ENCODE measurements at regions not wholly inside any gene's neighbourhood (a gene's known extent, or its start where the extent isn't known, plus 50 kb on each side); places are given as distances from the start of the nearest gene placed in this dataset.

DNA sequence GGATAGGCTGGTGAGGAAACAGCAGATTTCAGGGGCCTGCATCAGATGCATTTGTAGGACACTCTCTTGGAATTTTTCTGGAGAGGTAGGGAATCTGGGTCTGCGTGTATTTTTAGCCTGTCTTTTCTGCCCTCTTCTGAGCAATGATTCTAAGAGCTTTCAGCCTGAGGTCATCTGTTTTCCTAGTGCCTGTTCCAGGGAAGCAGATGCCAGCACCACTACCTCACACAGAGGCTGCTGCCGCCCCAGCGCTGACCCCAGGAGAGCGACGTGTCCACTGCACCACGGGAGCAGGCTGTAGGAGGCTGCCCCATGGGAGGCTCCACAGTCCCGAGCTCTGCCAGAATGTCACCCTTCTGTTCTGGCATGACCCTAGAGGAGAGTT is 316.5 kb downstream of the CYP26B1 start:
- no peak overlapping the region for H3K4me2 ChIP-seq (ENCODE audit: insufficient read depth, low read length)

More for the DNA sequence above, 316.5 kb downstream of the CYP26B1 start:
- no peak overlapping the region for H2AFZ ChIP-seq (ENCODE audit: low read depth, low read length)
- no peaks in the 10 kb centered on the region for H3K79me2 ChIP-seq (ENCODE audit: control insufficient read depth, insufficient read depth, low read length)
- no TSS peak for BruUV-seq (replicated peaks)
- ATAC-seq (no peak), FAIRE-seq (no peak), DNase-seq (ENCODE audit: extremely low read depth in 1 of 4, low spot score in 3 of 4) (no peak)
- H3K9me3 ChIP-seq (replicated peaks; ENCODE audit: control insufficient read depth, insufficient read depth, low read depth, low read length) = no peaks in the 10 kb centered on the region
- H4K20me1 ChIP-seq (replicated peaks; ENCODE audit: control insufficient read depth, insufficient read depth, low read length) = no peaks in the 10 kb centered on the region
- intact Hi-C loops (cut with micrococcal nuclease) = no loop called here
- no peaks in the 10 kb centered on the region for H3K9me1 ChIP-seq (ENCODE audit: control insufficient read depth, insufficient read depth, low read length)
- H3K27ac ChIP-seq (ENCODE audit: extremely low read depth, low read depth, low read length) = no peak overlapping the region
- ChIA-PET POLR2A (no interaction called here), CTCF (ENCODE audit: low intra/inter-chr PET ratio) (no interaction called here)
- in situ Hi-C loops (cut with MboI) = no loop called here
- H3K36me3 ChIP-seq (ENCODE audit: control insufficient read depth, insufficient read depth, low read length) = no peaks in the 10 kb centered on the region
- H3K9ac ChIP-seq (ENCODE audit: insufficient read depth in 1 of 2, low read depth in 2 of 2, low read length in 2 of 2) = no peak overlapping the region
- peaks cover 23 to 45% of the 10 kb centered on the region in 2 experiments; a peak in 4 of 5 replicates for H3K27me3 ChIP-seq (ENCODE audit: control insufficient read depth in 2 of 2, insufficient read depth in 2 of 2, low read length in 2 of 2)
- no peaks in the 10 kb centered on the region for H3K4me1 ChIP-seq (replicated peaks in 1 of 2; ENCODE audit: control insufficient read depth in 2 of 2, insufficient read depth in 2 of 2, low read length in 2 of 2)
- WGBS (ENCODE audit: insufficient coverage, low coverage, missing lambda C conversion rate) = 0% methylated on average over 6 of the region's 7 CpGs
- no peak overlapping the region for H3K4me3 ChIP-seq
- TF ChIP-seq PHF21A (IDR thresholded peaks at IDR 0.05; ENCODE audit: borderline replicate concordance, low read depth) (no peak), ZC3H11A (IDR thresholded peaks at IDR 0.05; ENCODE audit: low read depth, low read length) (no peak), ZNF764 (CRISPR knock-in tag; IDR thresholded peaks at IDR 0.05; ENCODE audit: low read depth) (no peak), SIX5 (IDR thresholded peaks at IDR 0.05; ENCODE audit: borderline replicate concordance in 1 of 2, insufficient read depth in 1 of 2, low read depth in 1 of 2, low read length in 2 of 2) (no peak), KLF1 (tag; IDR thresholded peaks at IDR 0.05) (no peak), YY1 (IDR thresholded peaks at IDR 0.05; ENCODE audit: borderline replicate concordance in 1 of 3, control insufficient read depth in 1 of 3, extremely low read depth in 1 of 3, insufficient read depth in 3 of 3, insufficient read length in 1 of 3, insufficient replicate concordance in 2 of 3, low read depth in 1 of 3, low read length in 2 of 3) (no peak), U2AF2 (optimal IDR thresholded peaks at IDR 0.05; ENCODE audit: low read depth, low read length) (no peak), SP1 (CRISPR knock-in tag; IDR thresholded peaks at IDR 0.05) (no peak), SMAD2 (IDR thresholded peaks at IDR 0.05; ENCODE audit: low read depth, low read length) (no peak), KAT2B (IDR thresholded peaks at IDR 0.05; ENCODE audit: low read depth, low read length) (no peak), MEIS2 (IDR thresholded peaks at IDR 0.05; ENCODE audit: partially characterized antibody) (no peak), U2AF1 (optimal IDR thresholded peaks at IDR 0.05; ENCODE audit: low read depth, low read length) (no peak), ZNF184 (CRISPR knock-in tag; IDR thresholded peaks at IDR 0.05) (no peak), HSF4 (CRISPR knock-in tag; IDR thresholded peaks at IDR 0.05; ENCODE audit: borderline replicate concordance) (no peak), NCOA4 (IDR thresholded peaks at IDR 0.05; ENCODE audit: partially characterized antibody) (no peak)

Measured in K562 (cell line).